ENCODE measurements at regions not wholly inside any gene's neighbourhood (a gene's known extent, or its start where the extent isn't known, plus 50 kb on each side); places are given as distances from the start of the nearest gene placed in this dataset.

- TF ChIP-seq PATZ1 (CRISPR knock-in tag; IDR thresholded peaks at IDR 0.05; ENCODE audit: borderline replicate concordance), result no peak
- TF ChIP-seq CREB5 (CRISPR knock-in tag; IDR thresholded peaks at IDR 0.05; ENCODE audit: low read depth), result no peak
- no peak for TF ChIP-seq SNAI2 (CRISPR knock-in tag; IDR thresholded peaks at IDR 0.05)
- no peak for TF ChIP-seq ZNF70 (CRISPR knock-in tag; IDR thresholded peaks at IDR 0.05)
- no peak for TF ChIP-seq ZFP30 (CRISPR knock-in tag; IDR thresholded peaks at IDR 0.05)
- no peak for TF ChIP-seq ZNF8 (CRISPR knock-in tag; IDR thresholded peaks at IDR 0.05)
- no peak for TF ChIP-seq CSRNP3 (CRISPR knock-in tag; IDR thresholded peaks at IDR 0.05)
- no peak for TF ChIP-seq ISL1 (CRISPR knock-in tag; IDR thresholded peaks at IDR 0.05)
- no peak for TF ChIP-seq BACH2 (CRISPR knock-in tag; IDR thresholded peaks at IDR 0.05; ENCODE audit: borderline replicate concordance)
- no peak for TF ChIP-seq ZC3H10 (CRISPR knock-in tag; IDR thresholded peaks at IDR 0.05)
- no peak for TF ChIP-seq RARB (CRISPR knock-in tag; IDR thresholded peaks at IDR 0.05)
- TF ChIP-seq OSR1 (CRISPR knock-in tag; IDR thresholded peaks at IDR 0.05), result no peak
- TF ChIP-seq ESRRG (CRISPR knock-in tag; IDR thresholded peaks at IDR 0.05), result no peak
- TF ChIP-seq GLIS3 (CRISPR knock-in tag; IDR thresholded peaks at IDR 0.05), result no peak
Measured at GRCh38 chr5:89005990-89006389, 123.0 kb upstream of the MEF2C start.
